ENCODE measurements at regions not wholly inside any gene's neighbourhood (a gene's known extent, or its start where the extent isn't known, plus 50 kb on each side); places are given as distances from the start of the nearest gene placed in this dataset.

- no peak overlapping the region for H3K27ac Mint-ChIP-seq
- no peaks in the 10 kb centered on the region for H3K4me1 ChIP-seq (ENCODE audit: insufficient read depth, low read length)
- H3K27me3 ChIP-seq (ENCODE audit: insufficient read depth, low read length, poor library complexity, severe bottlenecking) = no peaks in the 10 kb centered on the region
- CTCF ChIA-PET = no interaction called here
- POLR2A ChIA-PET = no interaction called here
- H3K4me3 Mint-ChIP-seq = no peak overlapping the region
- no peaks in the 10 kb centered on the region for H3K36me3 Mint-ChIP-seq
- DNase-seq = no peak
- no peaks in the 10 kb centered on the region for H3K36me3 ChIP-seq (ENCODE audit: insufficient read depth, low read length)
- no peak overlapping the region for H3K4me3 ChIP-seq (ENCODE audit: low read length)
- no peak overlapping the region for H3K27ac ChIP-seq (ENCODE audit: low read depth, low read length)
- H3K27me3 Mint-ChIP-seq = no peaks in the 10 kb centered on the region
- no peaks in the 10 kb centered on the region for H3K4me1 Mint-ChIP-seq
- H3K9me3 ChIP-seq (ENCODE audit: low read length) = no peaks in the 10 kb centered on the region
- H3K9me3 Mint-ChIP-seq = peaks cover 0 to 25% (median 0%) of the 10 kb centered on the region in 5 donors
Measured at GRCh38 chr9:73553295-73553694, 401.6 kb downstream of the ANXA1 start.

GRCh38 chr9:73558471-73558870, 406.8 kb downstream of the ANXA1 start:
- Mint-ChIP-seq H3K27ac (no peak overlapping the region), H3K4me3 (no peak overlapping the region), H3K36me3 (no peaks in the 10 kb centered on the region), H3K27me3 (no peaks in the 10 kb centered on the region), H3K9me3 (peaks cover 0 to 18% (median 0%) of the 10 kb centered on the region in 5 donors), H3K4me1 (no peaks in the 10 kb centered on the region)
- no peaks in the 10 kb centered on the region for H3K4me1 ChIP-seq (ENCODE audit: insufficient read depth, low read length)
- H3K27me3 ChIP-seq (ENCODE audit: insufficient read depth, low read length, poor library complexity, severe bottlenecking) = no peaks in the 10 kb centered on the region
- H3K27ac ChIP-seq (ENCODE audit: low read depth, low read length) = no peak overlapping the region
- H3K36me3 ChIP-seq (ENCODE audit: insufficient read depth, low read length) = no peaks in the 10 kb centered on the region
- H3K4me3 ChIP-seq (ENCODE audit: low read length) = no peak overlapping the region
- POLR2A ChIA-PET = no interaction called here
- no peak for DNase-seq
- CTCF ChIA-PET = no interaction called here
- H3K9me3 ChIP-seq (ENCODE audit: low read length) = no peaks in the 10 kb centered on the region

DNA sequence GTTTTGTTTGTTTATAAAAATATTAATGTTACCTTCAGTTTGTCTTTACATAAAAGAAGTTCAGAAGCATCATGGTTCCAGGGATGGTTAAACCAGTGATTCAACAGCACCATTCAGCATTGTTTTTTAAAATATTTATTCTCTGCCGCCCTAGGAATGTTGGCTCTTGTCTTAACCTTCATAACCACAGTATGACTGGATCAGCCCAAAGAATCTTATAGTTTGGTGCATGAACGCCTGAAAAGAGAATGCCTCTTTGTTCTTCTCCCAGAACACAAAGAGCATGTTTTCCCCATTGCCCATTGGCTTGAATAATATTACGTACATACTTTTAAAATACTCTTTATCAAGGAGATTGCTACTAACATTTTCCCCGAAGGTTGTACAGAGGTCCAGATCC, 413.4 kb downstream of the ANXA1 start:
- Mint-ChIP-seq H3K4me1 (no peaks in the 10 kb centered on the region), H3K36me3 (no peaks in the 10 kb centered on the region), H3K9me3 (peaks cover 0 to 6% (median 0%) of the 10 kb centered on the region in 5 donors), H3K4me3 (no peak overlapping the region), H3K27me3 (no peaks in the 10 kb centered on the region), H3K27ac (no peak overlapping the region)
- Histone ChIP-seq H3K9me3 (ENCODE audit: low read length) (no peaks in the 10 kb centered on the region), H3K4me1 (ENCODE audit: insufficient read depth, low read length) (no peaks in the 10 kb centered on the region), H3K27ac (ENCODE audit: low read depth, low read length) (no peak overlapping the region), H3K4me3 (ENCODE audit: low read length) (no peak overlapping the region), H3K27me3 (ENCODE audit: insufficient read depth, low read length, poor library complexity, severe bottlenecking) (no peaks in the 10 kb centered on the region), H3K36me3 (ENCODE audit: insufficient read depth, low read length) (no peaks in the 10 kb centered on the region)
- DNase-seq = no peak
- POLR2A ChIA-PET = no interaction called here
- CTCF ChIA-PET = no interaction called here

GRCh38 chr9:73565833-73566465, 414.3 kb downstream of the ANXA1 start:
- ChIA-PET CTCF (no interaction called here), POLR2A (no interaction called here)
- no peaks in the 10 kb centered on the region for H3K27me3 Mint-ChIP-seq
- no peak overlapping the region for H3K27ac Mint-ChIP-seq
- H3K36me3 ChIP-seq (ENCODE audit: insufficient read depth, low read length) = no peaks in the 10 kb centered on the region
- no peak overlapping the region for H3K4me3 Mint-ChIP-seq
- H3K27me3 ChIP-seq (ENCODE audit: insufficient read depth, low read length, poor library complexity, severe bottlenecking) = no peaks in the 10 kb centered on the region
- H3K4me3 ChIP-seq (ENCODE audit: low read length) = no peak overlapping the region
- H3K9me3 ChIP-seq (ENCODE audit: low read length) = no peaks in the 10 kb centered on the region
- no peak overlapping the region for H3K27ac ChIP-seq (ENCODE audit: low read depth, low read length)
- H3K4me1 Mint-ChIP-seq = no peaks in the 10 kb centered on the region
- DNase-seq = no peak
- H3K9me3 Mint-ChIP-seq = peaks cover 0 to 6% (median 0%) of the 10 kb centered on the region in 5 donors
- H3K4me1 ChIP-seq (ENCODE audit: insufficient read depth, low read length) = no peaks in the 10 kb centered on the region
- H3K36me3 Mint-ChIP-seq = no peaks in the 10 kb centered on the region

DNA sequence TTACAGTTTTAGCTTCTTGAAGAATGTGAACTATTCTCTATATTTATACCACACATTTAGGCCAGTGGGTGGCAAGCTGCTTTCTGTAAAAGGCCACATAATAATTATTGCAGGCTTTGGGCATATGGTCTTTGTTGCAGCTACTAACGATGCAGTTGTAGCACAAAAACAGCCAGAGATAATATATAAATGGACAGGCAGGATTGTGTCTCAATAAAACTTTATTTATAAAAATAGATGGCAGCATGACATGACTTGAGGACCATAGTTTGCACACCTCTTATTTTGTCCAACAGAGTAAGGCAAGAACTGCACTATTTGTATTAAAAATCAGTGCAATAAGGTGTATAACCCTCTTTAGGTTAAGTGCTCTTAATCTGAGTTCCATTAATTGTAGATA, 415.0 kb downstream of the ANXA1 start:
- no peaks in the 10 kb centered on the region for H3K36me3 Mint-ChIP-seq
- Histone ChIP-seq H3K27ac (ENCODE audit: low read depth, low read length) (no peak overlapping the region), H3K27me3 (ENCODE audit: insufficient read depth, low read length, poor library complexity, severe bottlenecking) (no peaks in the 10 kb centered on the region), H3K4me1 (ENCODE audit: insufficient read depth, low read length) (no peaks in the 10 kb centered on the region), H3K9me3 (ENCODE audit: low read length) (no peaks in the 10 kb centered on the region), H3K4me3 (ENCODE audit: low read length) (no peak overlapping the region), H3K36me3 (ENCODE audit: insufficient read depth, low read length) (no peaks in the 10 kb centered on the region)
- DNase-seq = no peak
- no peak overlapping the region for H3K27ac Mint-ChIP-seq
- H3K27me3 Mint-ChIP-seq = no peaks in the 10 kb centered on the region
- H3K4me3 Mint-ChIP-seq = no peak overlapping the region
- no peaks in the 10 kb centered on the region for H3K4me1 Mint-ChIP-seq
- ChIA-PET CTCF (no interaction called here), POLR2A (no interaction called here)
- peaks cover 0 to 6% (median 0%) of the 10 kb centered on the region in 5 donors for H3K9me3 Mint-ChIP-seq

DNA sequence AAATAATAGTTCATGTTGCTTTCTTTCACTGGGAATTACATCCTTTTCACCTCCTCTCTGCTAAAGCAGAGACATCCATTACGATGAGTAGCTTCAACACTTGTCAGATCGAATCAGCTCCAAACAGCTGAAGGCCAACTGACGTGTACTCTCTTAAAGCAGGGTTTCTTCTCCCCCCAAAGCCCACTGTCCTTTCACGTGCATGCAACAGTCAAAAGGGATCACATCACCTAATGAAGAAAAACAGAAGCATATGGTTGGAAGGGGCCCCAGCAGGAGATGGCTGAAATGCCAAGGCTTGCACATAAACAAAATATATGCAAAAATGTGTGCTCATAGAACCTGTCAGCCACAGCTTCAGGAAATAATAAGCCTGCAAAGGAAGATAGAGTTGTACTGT, 421.6 kb downstream of the ANXA1 start:
- H3K36me3 Mint-ChIP-seq = no peaks in the 10 kb centered on the region
- no peaks in the 10 kb centered on the region for H3K4me1 ChIP-seq (ENCODE audit: insufficient read depth, low read length)
- H3K27me3 ChIP-seq (ENCODE audit: insufficient read depth, low read length, poor library complexity, severe bottlenecking) = no peaks in the 10 kb centered on the region
- H3K9me3 ChIP-seq (ENCODE audit: low read length) = no peaks in the 10 kb centered on the region
- no peak overlapping the region for H3K4me3 ChIP-seq (ENCODE audit: low read length)
- no peaks in the 10 kb centered on the region for H3K4me1 Mint-ChIP-seq
- no peak overlapping the region for H3K4me3 Mint-ChIP-seq
- ChIA-PET CTCF (no interaction called here), POLR2A (no interaction called here)
- peaks cover 0 to 3% (median 0%) of the 10 kb centered on the region in 5 donors for H3K9me3 Mint-ChIP-seq
- DNase-seq = no peak
- H3K27me3 Mint-ChIP-seq = no peaks in the 10 kb centered on the region
- H3K36me3 ChIP-seq (ENCODE audit: insufficient read depth, low read length) = no peaks in the 10 kb centered on the region
- no peak overlapping the region for H3K27ac ChIP-seq (ENCODE audit: low read depth, low read length)
- H3K27ac Mint-ChIP-seq = no peak overlapping the region

- Histone ChIP-seq H3K9me3 (ENCODE audit: low read length) (no peaks in the 10 kb centered on the region), H3K27ac (ENCODE audit: low read depth, low read length) (no peak overlapping the region), H3K36me3 (ENCODE audit: insufficient read depth, low read length) (no peaks in the 10 kb centered on the region), H3K27me3 (ENCODE audit: insufficient read depth, low read length, poor library complexity, severe bottlenecking) (no peaks in the 10 kb centered on the region), H3K4me1 (ENCODE audit: insufficient read depth, low read length) (no peaks in the 10 kb centered on the region), H3K4me3 (ENCODE audit: low read length) (no peak overlapping the region)
- Mint-ChIP-seq H3K9me3 (peaks cover 0 to 3% (median 0%) of the 10 kb centered on the region in 5 donors), H3K4me1 (no peaks in the 10 kb centered on the region), H3K27me3 (no peaks in the 10 kb centered on the region), H3K36me3 (no peaks in the 10 kb centered on the region), H3K4me3 (no peak overlapping the region), H3K27ac (no peak overlapping the region)
- POLR2A ChIA-PET = no interaction called here
- DNase-seq = no peak
- CTCF ChIA-PET = no interaction called here
Measured at GRCh38 chr9:73575101-73576060, 423.7 kb downstream of the ANXA1 start.

DNA sequence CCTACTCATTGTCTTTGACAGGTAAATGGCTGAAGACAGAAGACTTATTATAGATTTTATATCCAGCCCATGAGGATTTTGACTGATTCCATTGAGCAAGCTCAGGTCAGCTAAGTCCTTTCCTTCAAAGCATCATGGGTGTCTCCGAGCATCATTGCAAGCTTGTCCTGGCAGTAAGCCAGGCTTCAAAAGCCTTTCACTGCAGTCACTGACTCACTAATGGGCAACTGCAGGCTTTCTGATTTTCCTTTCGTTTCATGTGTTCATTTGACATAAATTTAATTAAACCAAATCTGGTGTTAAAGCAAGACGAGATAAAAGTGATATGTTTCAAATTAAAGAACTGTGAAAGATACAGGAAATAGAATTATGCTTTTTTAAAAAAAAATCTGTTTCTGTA, 426.2 kb downstream of the ANXA1 start:
- no peak for DNase-seq
- H3K36me3 Mint-ChIP-seq = no peaks in the 10 kb centered on the region
- H3K27ac Mint-ChIP-seq = no peak overlapping the region
- no peak overlapping the region for H3K27ac ChIP-seq (ENCODE audit: low read depth, low read length)
- H3K4me1 ChIP-seq (ENCODE audit: insufficient read depth, low read length) = no peaks in the 10 kb centered on the region
- H3K4me1 Mint-ChIP-seq = no peaks in the 10 kb centered on the region
- no peaks in the 10 kb centered on the region for H3K9me3 ChIP-seq (ENCODE audit: low read length)
- H3K9me3 Mint-ChIP-seq = peaks cover 0 to 3% (median 0%) of the 10 kb centered on the region in 5 donors
- H3K36me3 ChIP-seq (ENCODE audit: insufficient read depth, low read length) = no peaks in the 10 kb centered on the region
- ChIA-PET POLR2A (no interaction called here), CTCF (interaction anchor here (1.8 kb wide), 1 partner anchor 14 kb away, joined by 3 read pairs; no protein-coding TSS in a partner anchor)
- no peaks in the 10 kb centered on the region for H3K27me3 ChIP-seq (ENCODE audit: insufficient read depth, low read length, poor library complexity, severe bottlenecking)
- no peak overlapping the region for H3K4me3 ChIP-seq (ENCODE audit: low read length)
- no peaks in the 10 kb centered on the region for H3K27me3 Mint-ChIP-seq
- no peak overlapping the region for H3K4me3 Mint-ChIP-seq
